Endothelial cell of umbilical vein (primary cell): ENCODE measurements at regions not wholly inside any gene's neighbourhood (a gene's known extent, or its start where the extent isn't known, plus 50 kb on each side); places are given as distances from the start of the nearest gene placed in this dataset.

Experiments used
- BruUV-seq: library from RNA; stranded (reverse); fragments of 400-500 nt; replicated peaks from 2 replicates; lab custom pipeline; 2021; lab: Mats Ljungman, UMichigan
- CTCF ChIA-PET: fragments of 300-600, 350-600 bp; sonication (Branson Sonifier 250); formaldehyde crosslinking; loops from one replicate; lab custom pipeline; 2021; ENCODE audit warnings: antibody characterized with exemption, inconsistent platforms; lab: Charles Lee
- POLR2A ChIA-PET: fragments of 300-600, 350-600 bp; sonication (Branson Sonifier 250); formaldehyde crosslinking; loops from one replicate; lab custom pipeline; 2021; ENCODE audit warnings: antibody characterized with exemption, inconsistent platforms; lab: Charles Lee
- DNase-seq: peaks from one replicate; pipeline ENCODE4 v3.0.0-alpha.2; 2011; ENCODE audit warnings: low read depth, low spot score
- FAIRE-seq: peaks from 2 replicates; lab custom pipeline; 2011; peaks lifted over from hg19 to GRCh38; lab: Jason Lieb, UNC
- H2AFZ ChIP-seq: 2 replicates; pipeline ENCODE4 v1.6.0; 2012; ENCODE audit warnings: low read depth, low read length, control low read depth, inconsistent platforms
- H3K27ac ChIP-seq: 2 replicates; pipeline ENCODE4 v1.5.1; 2011; ENCODE audit warnings: low read depth, mild to moderate bottlenecking, control low read depth, low read length, moderate library complexity; ENCODE audit not compliant: insufficient read depth
- H3K27me3 ChIP-seq, 2 experiments: 2 replicates each; pipeline versions ENCODE4 v1.6.0 to v1.6.1; 2011; ENCODE audit warnings: low read length in 2 of 2, mixed read lengths in 1 of 2; ENCODE audit not compliant: control insufficient read depth in 2 of 2, insufficient read depth in 2 of 2
- H3K36me3 ChIP-seq, 2 experiments: 2 replicates in 1 of 2; 3 replicates in 1 of 2; pipeline ENCODE4 v1.5.1; 2011; ENCODE audit warnings: low read length in 2 of 2, mild to moderate bottlenecking in 1 of 2, moderate library complexity in 1 of 2; ENCODE audit not compliant: control insufficient read depth in 2 of 2, insufficient read depth in 2 of 2; ENCODE audit errors: extremely low read depth in 1 of 2
- H3K4me1 ChIP-seq: 3 replicates; pipeline ENCODE4 v1.5.1; 2011; ENCODE audit warnings: mild to moderate bottlenecking, low read length; ENCODE audit not compliant: control insufficient read depth, insufficient read depth; ENCODE audit errors: extremely low read depth
- H3K4me2 ChIP-seq: 2 replicates; pipeline ENCODE4 v1.6.1; 2011; ENCODE audit warnings: low read length, control low read depth, mixed read lengths; ENCODE audit not compliant: insufficient read depth
- H3K4me3 ChIP-seq, 3 experiments: fragments of 200-600 bp in 1 of 3; sonication (generic), shearing (Covaris generic) in 1 of 3; replicated peaks in 1 of 3; 2 replicates each; pipeline ENCODE4 v1.5.1; 2011 to 2016; ENCODE audit warnings: control low read depth in 3 of 3, low read length in 3 of 3, mild to moderate bottlenecking in 2 of 3, inconsistent platforms in 1 of 3, low read depth in 1 of 3, moderate library complexity in 1 of 3; ENCODE audit not compliant: insufficient read depth in 1 of 3
- H3K79me2 ChIP-seq: 2 replicates; pipeline ENCODE4 v1.6.0; 2012; ENCODE audit warnings: low read length, inconsistent platforms; ENCODE audit not compliant: control insufficient read depth, insufficient read depth
- H3K9ac ChIP-seq: replicated peaks from 2 replicates; pipeline ENCODE3; 2011; ENCODE audit warnings: low read length, control low read depth; ENCODE audit not compliant: insufficient read depth; ENCODE audit errors: extremely low read depth
- H3K9me1 ChIP-seq: replicated peaks from 3 replicates; pipeline ENCODE4 v1.6.0; 2011; ENCODE audit warnings: mild to moderate bottlenecking, low read length; ENCODE audit not compliant: control insufficient read depth, insufficient read depth; ENCODE audit errors: extremely low read depth
- H3K9me3 ChIP-seq: replicated peaks from 2 replicates; pipeline ENCODE4 v1.5.1; 2012; ENCODE audit warnings: low read length, inconsistent platforms; ENCODE audit not compliant: control insufficient read depth, insufficient read depth
- H4K20me1 ChIP-seq: replicated peaks from 2 replicates; pipeline ENCODE3; 2011; ENCODE audit warnings: mild to moderate bottlenecking, low read length; ENCODE audit not compliant: control insufficient read depth, insufficient read depth; ENCODE audit errors: extremely low read depth
- EZH2 ChIP-seq: IDR thresholded peaks from 2 replicates; pipeline ENCODE4 v1.6.1; 2012; ENCODE audit warnings: borderline replicate concordance, low read depth, mild to moderate bottlenecking, moderate library complexity, low read length, inconsistent platforms; ENCODE audit not compliant: severe bottlenecking
- FOS ChIP-seq: IDR thresholded peaks from 2 replicates; pipeline ENCODE4 v1.6.1; 2011; ENCODE audit warnings: mild to moderate bottlenecking, low read length, moderate library complexity, borderline replicate concordance; ENCODE audit not compliant: insufficient read depth
- GATA2 ChIP-seq: IDR thresholded peaks from 2 replicates; pipeline ENCODE4 v1.7.0; 2011; ENCODE audit warnings: low read depth, mild to moderate bottlenecking, moderate library complexity, mixed read lengths, low read length; ENCODE audit not compliant: insufficient read length, insufficient read depth
- JUN ChIP-seq: IDR thresholded peaks from 2 replicates; pipeline ENCODE4 v1.6.1; 2011; ENCODE audit warnings: borderline replicate concordance, low read depth; ENCODE audit not compliant: insufficient read length, insufficient read depth
- MYC ChIP-seq: IDR thresholded peaks from one replicate; pipeline ENCODE4 v1.6.1; 2011; ENCODE audit warnings: mild to moderate bottlenecking, low read depth, low read length
- POLR2A ChIP-seq: IDR thresholded peaks from 2 replicates; pipeline ENCODE4 v1.6.1; 2012; ENCODE audit warnings: low read depth, mild to moderate bottlenecking, control low read depth, low read length
- POLR2AphosphoS5 ChIP-seq: IDR thresholded peaks from 2 replicates; pipeline ENCODE4 v1.6.1; 2012; ENCODE audit warnings: low read depth, mild to moderate bottlenecking, control low read depth, low read length, moderate library complexity; ENCODE audit not compliant: insufficient read depth
- dilution Hi-C: fragments of 300-500 bp; cut with MboI; formaldehyde crosslinking; loops from one replicate; pipeline ENCODE4 v1.15.0; 2019; ENCODE audit warnings: low sequenced_read_pairs; ENCODE audit not compliant: extremely low pct_ligation_motif_present
- intact Hi-C: fragments of 100-400 bp; cut with micrococcal nuclease; formaldehyde crosslinking; loops from one replicate; pipeline ENCODE4 v1.10.0; 2022
- TF ChIP-seq, protein P1 (sequence below): IDR thresholded peaks from 2 replicates; pipeline ENCODE4 v1.6.1; 2011; ENCODE audit not compliant: insufficient read depth, insufficient read length
- TF ChIP-seq, protein P2 (sequence below), 2 donors: IDR thresholded peaks; 1 replicate in 1 of 2; 2 replicates in 1 of 2; pipeline ENCODE4 v1.5.1; 2011; ENCODE audit warnings: low read length in 2 of 2, mild to moderate bottlenecking in 2 of 2, moderate library complexity in 2 of 2, control low read depth in 1 of 2, inconsistent platforms in 1 of 2, low read depth in 1 of 2; ENCODE audit not compliant: insufficient read depth in 1 of 2; ENCODE audit errors: extremely low read depth in 1 of 2

DNA sequence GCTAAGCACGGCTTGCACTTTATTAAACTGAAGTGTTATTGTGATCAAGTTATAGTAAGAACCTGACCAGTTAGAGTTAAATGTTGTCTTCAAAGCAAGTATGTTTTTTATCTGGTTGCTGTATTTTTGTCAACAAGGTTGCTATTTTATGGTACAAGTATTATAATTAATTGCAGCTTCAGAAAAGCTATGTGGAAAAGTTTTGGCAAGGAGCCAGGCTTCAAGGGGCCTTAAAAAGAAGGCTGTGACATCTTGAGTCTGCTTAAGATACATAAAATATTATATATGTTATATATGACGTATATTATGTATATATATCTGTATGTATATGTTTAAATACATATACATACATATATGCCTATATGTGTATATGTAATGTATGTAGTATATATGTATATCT lies 1461.2 kb upstream of the CDH8 start:
- no peak overlapping the region for H3K9ac ChIP-seq
- CTCF ChIA-PET, result interaction anchor here (1.0 kb wide), 1 partner anchor 35 kb away, joined by 3 read pairs; no protein-coding TSS in a partner anchor
- H3K9me1 ChIP-seq, result no peaks in the 10 kb centered on the region
- no peak overlapping the region for H3K4me3 ChIP-seq
- BruUV-seq, result no TSS peak
- TF ChIP-seq JUN (no peak), POLR2A (no peak), POLR2AphosphoS5 (no peak), GATA2 (no peak), MYC (no peak), FOS (no peak), EZH2 (no peak)
- TF ChIP-seq, protein P1, sequence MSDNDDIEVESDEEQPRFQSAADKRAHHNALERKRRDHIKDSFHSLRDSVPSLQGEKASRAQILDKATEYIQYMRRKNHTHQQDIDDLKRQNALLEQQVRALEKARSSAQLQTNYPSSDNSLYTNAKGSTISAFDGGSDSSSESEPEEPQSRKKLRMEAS, result no peak
- TF ChIP-seq, protein P2, sequence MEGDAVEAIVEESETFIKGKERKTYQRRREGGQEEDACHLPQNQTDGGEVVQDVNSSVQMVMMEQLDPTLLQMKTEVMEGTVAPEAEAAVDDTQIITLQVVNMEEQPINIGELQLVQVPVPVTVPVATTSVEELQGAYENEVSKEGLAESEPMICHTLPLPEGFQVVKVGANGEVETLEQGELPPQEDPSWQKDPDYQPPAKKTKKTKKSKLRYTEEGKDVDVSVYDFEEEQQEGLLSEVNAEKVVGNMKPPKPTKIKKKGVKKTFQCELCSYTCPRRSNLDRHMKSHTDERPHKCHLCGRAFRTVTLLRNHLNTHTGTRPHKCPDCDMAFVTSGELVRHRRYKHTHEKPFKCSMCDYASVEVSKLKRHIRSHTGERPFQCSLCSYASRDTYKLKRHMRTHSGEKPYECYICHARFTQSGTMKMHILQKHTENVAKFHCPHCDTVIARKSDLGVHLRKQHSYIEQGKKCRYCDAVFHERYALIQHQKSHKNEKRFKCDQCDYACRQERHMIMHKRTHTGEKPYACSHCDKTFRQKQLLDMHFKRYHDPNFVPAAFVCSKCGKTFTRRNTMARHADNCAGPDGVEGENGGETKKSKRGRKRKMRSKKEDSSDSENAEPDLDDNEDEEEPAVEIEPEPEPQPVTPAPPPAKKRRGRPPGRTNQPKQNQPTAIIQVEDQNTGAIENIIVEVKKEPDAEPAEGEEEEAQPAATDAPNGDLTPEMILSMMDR (IDR thresholded peaks at IDR 0.05; ENCODE audit: extremely low read depth in 1 of 2, insufficient read depth in 1 of 2, low read depth in 1 of 2, low read length in 2 of 2), result no peak
- H2AFZ ChIP-seq, result no peak overlapping the region
- no peaks in the 10 kb centered on the region for H3K27me3 ChIP-seq
- no peaks in the 10 kb centered on the region for H4K20me1 ChIP-seq
- no peak overlapping the region for H3K4me2 ChIP-seq
- no peaks in the 10 kb centered on the region for H3K36me3 ChIP-seq
- DNase-seq (no peak), FAIRE-seq (no peak)
- intact Hi-C loops, result no loop called here
- no peaks in the 10 kb centered on the region for H3K9me3 ChIP-seq
- POLR2A ChIA-PET, result no interaction called here
- no peaks in the 10 kb centered on the region for H3K4me1 ChIP-seq
- H3K27ac ChIP-seq, result no peak overlapping the region
- no peaks in the 10 kb centered on the region for H3K79me2 ChIP-seq
- dilution Hi-C loops, result no loop called here
